ENCODE measurements at regions not wholly inside any gene's neighbourhood (a gene's known extent, or its start where the extent isn't known, plus 50 kb on each side); places are given as distances from the start of the nearest gene placed in this dataset.

DNA sequence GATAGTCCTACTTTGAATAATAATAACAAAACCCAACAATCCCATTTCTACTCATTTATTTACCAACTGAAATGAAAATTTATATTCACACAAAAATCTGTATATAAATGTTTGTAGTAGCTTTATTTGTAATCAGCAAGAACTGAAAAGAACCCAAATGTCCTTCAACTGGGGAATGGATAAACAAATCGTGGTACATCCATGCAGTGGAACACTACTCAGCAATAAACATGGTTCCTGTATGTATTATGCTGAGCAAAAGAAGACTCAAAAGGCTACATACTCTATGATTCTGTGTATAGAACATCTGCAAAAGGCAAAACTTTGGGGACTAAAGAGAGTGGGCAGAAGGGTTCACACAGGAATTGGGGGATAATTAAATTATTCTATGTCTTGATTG lies 136.1 kb upstream of the HAND1 start:
- TF ChIP-seq, protein P1, sequence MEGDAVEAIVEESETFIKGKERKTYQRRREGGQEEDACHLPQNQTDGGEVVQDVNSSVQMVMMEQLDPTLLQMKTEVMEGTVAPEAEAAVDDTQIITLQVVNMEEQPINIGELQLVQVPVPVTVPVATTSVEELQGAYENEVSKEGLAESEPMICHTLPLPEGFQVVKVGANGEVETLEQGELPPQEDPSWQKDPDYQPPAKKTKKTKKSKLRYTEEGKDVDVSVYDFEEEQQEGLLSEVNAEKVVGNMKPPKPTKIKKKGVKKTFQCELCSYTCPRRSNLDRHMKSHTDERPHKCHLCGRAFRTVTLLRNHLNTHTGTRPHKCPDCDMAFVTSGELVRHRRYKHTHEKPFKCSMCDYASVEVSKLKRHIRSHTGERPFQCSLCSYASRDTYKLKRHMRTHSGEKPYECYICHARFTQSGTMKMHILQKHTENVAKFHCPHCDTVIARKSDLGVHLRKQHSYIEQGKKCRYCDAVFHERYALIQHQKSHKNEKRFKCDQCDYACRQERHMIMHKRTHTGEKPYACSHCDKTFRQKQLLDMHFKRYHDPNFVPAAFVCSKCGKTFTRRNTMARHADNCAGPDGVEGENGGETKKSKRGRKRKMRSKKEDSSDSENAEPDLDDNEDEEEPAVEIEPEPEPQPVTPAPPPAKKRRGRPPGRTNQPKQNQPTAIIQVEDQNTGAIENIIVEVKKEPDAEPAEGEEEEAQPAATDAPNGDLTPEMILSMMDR (IDR thresholded peaks at IDR 0.05; ENCODE audit: insufficient read depth, low read depth, low read length): no peak
- TF ChIP-seq EZH2 (IDR thresholded peaks at IDR 0.05; ENCODE audit: insufficient read depth, low read length): no peak
